Right ventricle myocardium inferior (tissue), 1 donor: ENCODE measurements at regions not wholly inside any gene's neighbourhood (a gene's known extent, or its start where the extent isn't known, plus 50 kb on each side); places are given as distances from the start of the nearest gene placed in this dataset.

ENCODE experiments used
- ATAC-seq: fragments of 200-7000 bp; cut with Tn5 transposase; one replicate; pipeline ENCODE4 v1.9.1; 2020; ENCODE audit warnings: mild to moderate bottlenecking, moderate library complexity
- DNase-seq: peaks from one replicate; pipeline ENCODE4 v3.0.0; 2021; ENCODE audit errors: missing footprints
- intact Hi-C: fragments of 100-400 bp; cut with DNase I; formaldehyde crosslinking; loops from one replicate; pipeline ENCODE4 v1.11.0; 2022
- donor health status: DM: no; HTN: yes; CAD: no; lungs with severe emphysema.

- no peak for ATAC-seq
- DNase-seq = no peak
- intact Hi-C loops = no loop called here
These were observed 117.4 kb upstream of the EDNRA start for GRCh38 chr4:147363514-147363913.

GRCh38 chr4:147365396-147365795, 115.5 kb upstream of the EDNRA start:
- intact Hi-C loops = no loop called here
- ATAC-seq = no peak

GRCh38 chr4:147366164-147366563, 114.7 kb upstream of the EDNRA start:
- intact Hi-C loops = no loop called here
- no peak for DNase-seq
- ATAC-seq = no peak

More at GRCh38 chr4:147365396-147365795, 115.5 kb upstream of the EDNRA start:
- DNase-seq = no peak

- DNase-seq = no peak
- intact Hi-C loops = no loop called here
- no peak for ATAC-seq
These were observed 113.0 kb upstream of the EDNRA start for GRCh38 chr4:147367891-147368290.

- ATAC-seq (no peak), DNase-seq (no peak)
- intact Hi-C loops = no loop called here
These were observed 111.9 kb upstream of the EDNRA start for GRCh38 chr4:147368948-147369347.

GRCh38 chr4:147370473-147370872, 110.4 kb upstream of the EDNRA start:
- DNase-seq = no peak
- intact Hi-C loops = no loop called here
- no peak for ATAC-seq

- ATAC-seq (no peak), DNase-seq (no peak)
- intact Hi-C loops = no loop called here
These were observed 110.0 kb upstream of the EDNRA start for GRCh38 chr4:147370881-147371280.

- intact Hi-C loops = no loop called here
- ATAC-seq (no peak), DNase-seq (no peak)
These were observed 109.2 kb upstream of the EDNRA start for GRCh38 chr4:147371661-147372060.

GRCh38 chr4:147378780-147379179, 102.1 kb upstream of the EDNRA start:
- intact Hi-C loops = no loop called here
- DNase-seq (no peak), ATAC-seq (no peak)

GRCh38 chr4:147381749-147382148, 99.1 kb upstream of the EDNRA start:
- ATAC-seq = no peak
- intact Hi-C loops = no loop called here

GRCh38 chr4:147388018-147388417, 92.9 kb upstream of the EDNRA start:
- DNase-seq (no peak), ATAC-seq (no peak)
- intact Hi-C loops = no loop called here

More at GRCh38 chr4:147381749-147382148, 99.1 kb upstream of the EDNRA start:
- DNase-seq = no peak

- DNase-seq (no peak), ATAC-seq (no peak)
- intact Hi-C loops = no loop called here
These were observed 84.8 kb upstream of the EDNRA start for GRCh38 chr4:147396105-147396504.

GRCh38 chr4:147398556-147398955, 82.3 kb upstream of the EDNRA start:
- intact Hi-C loops = no loop called here
- no peak for ATAC-seq
- no peak for DNase-seq

GRCh38 chr4:147400721-147401120, 80.2 kb upstream of the EDNRA start:
- no peak for DNase-seq
- no peak for ATAC-seq
- intact Hi-C loops = no loop called here

- intact Hi-C loops = no loop called here
- no peak for ATAC-seq
- no peak for DNase-seq
These were observed 79.7 kb upstream of the EDNRA start for GRCh38 chr4:147401221-147401620.

GRCh38 chr4:147407261-147408045, 73.4 kb upstream of the EDNRA start:
- no peak for ATAC-seq
- intact Hi-C loops = no loop called here
- no peak for DNase-seq

GRCh38 chr4:147408189-147408588, 72.7 kb upstream of the EDNRA start:
- no peak for DNase-seq
- ATAC-seq = no peak
- intact Hi-C loops = no loop called here

- ATAC-seq (no peak), DNase-seq (no peak)
- intact Hi-C loops = no loop called here
These were observed 71.5 kb upstream of the EDNRA start for GRCh38 chr4:147409350-147409749.

- no peak for ATAC-seq
- no peak for DNase-seq
- intact Hi-C loops = no loop called here
These were observed 62.7 kb upstream of the EDNRA start for GRCh38 chr4:147418226-147418625.

GRCh38 chr4:147421456-147421855, 59.4 kb upstream of the EDNRA start:
- DNase-seq (no peak), ATAC-seq (no peak)
- intact Hi-C loops = no loop called here

- no peak for ATAC-seq
- intact Hi-C loops = no loop called here
- no peak for DNase-seq
These were observed 57.7 kb upstream of the EDNRA start for GRCh38 chr4:147423229-147423628.
